ENCODE measurements at regions not wholly inside any gene's neighbourhood (a gene's known extent, or its start where the extent isn't known, plus 50 kb on each side); places are given as distances from the start of the nearest gene placed in this dataset.

DNA sequence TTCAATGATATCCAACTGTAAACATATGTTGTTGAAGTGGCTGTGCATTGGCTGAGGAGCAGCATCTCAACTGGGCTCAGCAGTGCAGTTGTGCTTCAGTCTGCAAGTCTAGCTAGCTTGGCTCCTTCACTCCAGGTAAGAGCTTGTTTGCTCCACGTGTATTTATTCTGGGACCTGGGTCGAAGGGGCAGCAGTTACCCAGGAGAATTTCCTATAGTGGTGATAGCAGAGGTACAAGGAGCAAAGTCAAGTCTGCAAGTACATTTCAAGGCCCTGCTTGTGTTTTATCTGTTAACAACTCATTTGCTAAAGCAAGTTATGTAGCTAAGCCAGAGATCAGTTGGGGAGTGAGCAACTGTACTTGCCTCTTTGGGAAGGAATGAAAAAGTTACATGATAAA is 286.2 kb upstream of the UMPS start:
- Histone ChIP-seq H3K27me3 (ENCODE audit: insufficient read depth, low read length) (no peaks in the 10 kb centered on the region), H3K4me1 (ENCODE audit: insufficient read depth, low read length) (peaks cover 18% of the 10 kb centered on the region; the same call in 1 of the 2 replicates), H3K4me3 (ENCODE audit: low read length) (no peak overlapping the region), H3K9ac (ENCODE audit: low read depth, low read length) (no peak overlapping the region), H3K9me3 (ENCODE audit: insufficient read depth, low read depth, low read length) (no peaks in the 10 kb centered on the region), H3K27ac (ENCODE audit: low read depth, low read length) (no peak overlapping the region), H3K36me3 (ENCODE audit: insufficient read depth, low read length) (no peaks in the 10 kb centered on the region)
- 90% methylated on average over 2 of the region's 2 CpGs for WGBS

DNA sequence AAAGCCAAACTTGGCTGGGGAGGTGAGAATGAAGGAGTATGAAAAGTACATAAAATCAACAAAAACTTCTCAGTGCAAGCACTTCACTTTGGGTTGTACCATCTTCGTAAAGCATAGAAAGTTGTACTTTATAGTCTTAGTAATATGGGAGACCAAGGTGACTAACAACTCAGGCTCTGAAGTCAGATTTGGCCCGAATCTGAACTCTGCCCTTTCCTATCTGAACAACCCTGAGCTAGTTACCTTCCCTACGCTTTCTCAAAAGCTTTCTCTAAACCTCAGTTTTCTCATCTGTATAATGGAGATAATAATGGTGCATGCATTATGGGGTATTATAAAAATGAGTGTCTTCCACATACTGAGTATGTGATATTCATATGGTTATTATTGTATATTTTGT is 285.4 kb upstream of the UMPS start:
- H3K4me3 ChIP-seq (ENCODE audit: low read length) = no peak overlapping the region
- H3K9ac ChIP-seq (ENCODE audit: low read depth, low read length) = no peak overlapping the region
- no peaks in the 10 kb centered on the region for H3K27me3 ChIP-seq (ENCODE audit: insufficient read depth, low read length)
- 100% methylated on average over 3 of the region's 3 CpGs for WGBS
- peaks cover 10% of the 10 kb centered on the region; the same call in 1 of the 2 replicates for H3K4me1 ChIP-seq (ENCODE audit: insufficient read depth, low read length)
- H3K27ac ChIP-seq (ENCODE audit: low read depth, low read length) = no peak overlapping the region
- H3K36me3 ChIP-seq (ENCODE audit: insufficient read depth, low read length) = no peaks in the 10 kb centered on the region
- H3K9me3 ChIP-seq (ENCODE audit: insufficient read depth, low read depth, low read length) = no peaks in the 10 kb centered on the region

DNA sequence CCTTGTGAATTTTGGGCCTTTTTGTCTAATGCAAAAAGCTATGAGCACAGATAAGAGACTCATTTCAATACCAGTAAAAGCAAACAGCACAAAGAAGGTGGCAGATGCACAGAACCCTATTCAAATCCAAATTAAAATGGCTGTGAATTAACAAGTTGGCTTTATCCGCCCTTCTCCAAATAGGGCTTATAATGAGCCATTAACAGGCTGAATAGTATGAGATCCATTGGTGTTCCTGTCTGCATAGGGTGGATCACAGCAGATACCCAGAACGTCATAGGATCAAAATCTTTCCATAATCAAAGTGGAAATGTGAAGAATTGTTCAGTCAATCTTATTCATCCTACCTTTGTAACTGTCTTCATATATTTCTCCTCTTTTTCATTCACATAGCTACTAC is 282.4 kb upstream of the UMPS start:
- H3K27me3 ChIP-seq (ENCODE audit: insufficient read depth, low read length) = no peaks in the 10 kb centered on the region
- no peak overlapping the region for H3K27ac ChIP-seq (ENCODE audit: low read depth, low read length)
- no peak overlapping the region for H3K4me3 ChIP-seq (ENCODE audit: low read length)
- H3K36me3 ChIP-seq (ENCODE audit: insufficient read depth, low read length) = no peaks in the 10 kb centered on the region
- WGBS = 85% methylated on average over 2 of the region's 2 CpGs
- H3K4me1 ChIP-seq (ENCODE audit: insufficient read depth, low read length) = no peaks in the 10 kb centered on the region
- H3K9me3 ChIP-seq (ENCODE audit: insufficient read depth, low read depth, low read length) = no peaks in the 10 kb centered on the region
- H3K9ac ChIP-seq (ENCODE audit: low read depth, low read length) = no peak overlapping the region

DNA sequence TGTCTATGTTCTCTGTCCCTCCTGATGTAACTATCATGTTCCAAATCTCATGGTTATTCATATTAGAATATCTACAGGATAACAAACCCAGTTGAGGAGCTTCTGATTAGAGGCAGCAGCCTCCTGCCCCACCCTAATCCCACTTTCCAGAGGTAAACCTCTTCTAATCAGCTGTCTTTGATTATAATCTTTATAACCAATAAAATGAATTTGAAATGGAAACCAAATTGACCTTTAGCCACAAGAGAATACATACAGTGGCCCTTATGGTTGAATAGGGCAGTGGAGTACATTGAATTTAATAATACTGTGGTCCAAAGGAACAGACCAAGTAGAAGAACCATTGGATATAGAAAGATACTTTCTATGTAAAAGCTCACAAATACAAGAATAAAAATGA is 281.3 kb upstream of the UMPS start:
- Histone ChIP-seq H3K9ac (ENCODE audit: low read depth, low read length) (no peak overlapping the region), H3K36me3 (ENCODE audit: insufficient read depth, low read length) (no peaks in the 10 kb centered on the region), H3K27me3 (ENCODE audit: insufficient read depth, low read length) (no peaks in the 10 kb centered on the region), H3K27ac (ENCODE audit: low read depth, low read length) (no peak overlapping the region), H3K9me3 (ENCODE audit: insufficient read depth, low read depth, low read length) (no peaks in the 10 kb centered on the region), H3K4me3 (ENCODE audit: low read length) (no peak overlapping the region), H3K4me1 (ENCODE audit: insufficient read depth, low read length) (no peaks in the 10 kb centered on the region)

DNA sequence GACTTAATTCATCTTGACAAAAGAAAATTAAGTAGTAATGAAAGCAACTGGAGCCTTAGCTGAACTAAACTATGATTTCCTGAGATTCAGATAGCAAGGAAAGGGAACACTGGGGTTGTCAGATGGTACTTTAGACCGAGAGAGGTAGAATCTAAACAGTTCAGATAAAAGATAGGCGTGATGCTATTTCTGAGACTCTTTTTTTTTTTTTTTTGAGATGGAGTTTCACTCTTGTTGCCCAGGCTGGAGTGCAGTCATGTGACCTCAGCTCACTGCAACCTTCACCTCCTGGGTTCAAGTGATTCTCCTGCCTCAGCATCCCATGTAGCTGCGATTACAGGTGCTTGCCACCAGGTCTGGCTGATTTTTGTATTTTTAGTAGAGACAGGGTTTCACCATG is 279.9 kb upstream of the UMPS start:
- no peaks in the 10 kb centered on the region for H3K36me3 ChIP-seq (ENCODE audit: insufficient read depth, low read length)
- no peaks in the 10 kb centered on the region for H3K9me3 ChIP-seq (ENCODE audit: insufficient read depth, low read depth, low read length)
- H3K27ac ChIP-seq (ENCODE audit: low read depth, low read length) = no peak overlapping the region
- 96% methylated on average over 3 of the region's 3 CpGs for WGBS
- H3K27me3 ChIP-seq (ENCODE audit: insufficient read depth, low read length) = no peaks in the 10 kb centered on the region
- H3K4me1 ChIP-seq (ENCODE audit: insufficient read depth, low read length) = no peaks in the 10 kb centered on the region
- no peak overlapping the region for H3K4me3 ChIP-seq (ENCODE audit: low read length)
- no peak overlapping the region for H3K9ac ChIP-seq (ENCODE audit: low read depth, low read length)

DNA sequence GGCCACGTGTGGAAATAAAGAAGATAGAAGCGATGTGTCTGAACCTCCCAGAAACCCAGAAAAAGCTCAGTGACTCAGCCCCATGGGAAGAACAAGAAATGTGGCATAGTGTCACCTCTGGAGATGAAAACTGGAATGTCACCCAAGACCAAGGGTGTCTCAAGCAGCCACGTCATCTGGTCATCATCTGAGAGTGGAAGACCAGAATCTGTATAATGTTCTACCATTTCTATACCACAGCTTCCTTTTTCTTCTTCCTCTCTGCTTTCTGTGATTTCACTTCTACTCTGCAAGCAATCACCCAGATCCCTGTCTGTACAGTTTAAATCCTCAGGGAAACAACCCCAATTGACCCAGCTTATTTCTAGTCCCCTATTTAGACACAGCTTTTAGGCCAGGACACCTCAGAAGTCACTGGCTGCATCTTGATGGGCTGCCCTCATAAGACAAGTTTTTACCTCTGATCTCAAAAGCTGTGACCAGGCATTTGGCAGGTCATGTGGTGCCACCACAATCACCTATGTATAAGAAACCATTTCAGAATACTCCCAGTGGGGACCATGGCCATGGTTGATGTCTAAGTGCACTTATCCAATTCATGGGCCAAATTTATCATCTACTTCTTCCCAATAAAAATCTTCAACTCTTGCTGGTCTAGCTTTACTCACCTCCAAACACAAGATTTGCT is 278.5 kb upstream of the UMPS start:
- no peak overlapping the region for H3K4me3 ChIP-seq (ENCODE audit: low read length)
- H3K36me3 ChIP-seq (ENCODE audit: insufficient read depth, low read length) = no peaks in the 10 kb centered on the region
- H3K27me3 ChIP-seq (ENCODE audit: insufficient read depth, low read length) = no peaks in the 10 kb centered on the region
- H3K27ac ChIP-seq (ENCODE audit: low read depth, low read length) = no peak overlapping the region
- WGBS = 88% methylated on average over 3 of the region's 3 CpGs
- no peaks in the 10 kb centered on the region for H3K9me3 ChIP-seq (ENCODE audit: insufficient read depth, low read depth, low read length)
- H3K9ac ChIP-seq (ENCODE audit: low read depth, low read length) = no peak overlapping the region
- H3K4me1 ChIP-seq (ENCODE audit: insufficient read depth, low read length) = no peaks in the 10 kb centered on the region

DNA sequence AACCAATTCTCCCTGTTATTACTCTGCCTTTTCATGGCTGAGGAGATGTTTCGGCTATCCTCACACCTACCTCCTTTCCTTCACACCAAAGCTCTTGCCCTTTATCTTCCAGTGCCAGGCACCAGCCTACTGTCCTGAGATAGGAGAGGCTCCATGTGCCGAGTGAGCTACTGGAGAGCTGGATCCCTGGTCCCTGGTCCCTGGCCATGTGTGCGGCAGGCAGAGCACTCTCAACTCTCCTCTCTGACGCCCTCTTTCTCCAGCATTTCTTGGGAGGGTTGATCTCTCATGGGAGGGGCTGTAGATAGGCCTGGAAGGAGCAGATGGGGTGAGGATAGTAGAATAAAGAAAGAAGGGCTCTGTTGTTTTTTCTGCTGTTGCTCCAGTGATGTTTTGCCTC is 277.1 kb upstream of the UMPS start:
- Histone ChIP-seq H3K27me3 (ENCODE audit: insufficient read depth, low read length) (no peaks in the 10 kb centered on the region), H3K27ac (ENCODE audit: low read depth, low read length) (no peak overlapping the region), H3K4me3 (ENCODE audit: low read length) (no peak overlapping the region), H3K9me3 (ENCODE audit: insufficient read depth, low read depth, low read length) (no peaks in the 10 kb centered on the region), H3K4me1 (ENCODE audit: insufficient read depth, low read length) (no peaks in the 10 kb centered on the region), H3K9ac (ENCODE audit: low read depth, low read length) (no peak overlapping the region), H3K36me3 (ENCODE audit: insufficient read depth, low read length) (no peaks in the 10 kb centered on the region)
- 88% methylated on average over 4 of the region's 4 CpGs for WGBS

DNA sequence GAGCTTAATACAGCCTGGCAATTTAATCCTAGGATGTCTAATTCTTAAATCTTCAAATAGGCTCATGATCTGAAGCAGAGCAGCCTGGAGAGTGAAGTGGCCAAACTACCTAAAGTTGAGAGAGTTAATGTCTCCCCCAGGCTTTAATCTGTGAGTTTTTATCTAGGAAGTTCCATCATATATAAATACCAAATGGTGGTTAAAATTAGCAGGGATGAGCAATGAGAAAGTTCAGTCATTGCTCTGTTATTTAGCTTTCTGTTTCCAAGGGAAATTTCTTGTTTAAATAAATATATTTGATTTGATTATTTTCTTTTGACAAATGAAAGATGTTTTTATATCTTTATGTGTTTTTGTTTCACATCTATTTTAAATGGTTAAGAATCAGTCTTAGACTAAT is 274.4 kb upstream of the UMPS start:
- H3K9ac ChIP-seq (ENCODE audit: low read depth, low read length) = no peak overlapping the region
- no peaks in the 10 kb centered on the region for H3K36me3 ChIP-seq (ENCODE audit: insufficient read depth, low read length)
- no peaks in the 10 kb centered on the region for H3K4me1 ChIP-seq (ENCODE audit: insufficient read depth, low read length)
- no peak overlapping the region for H3K27ac ChIP-seq (ENCODE audit: low read depth, low read length)
- H3K9me3 ChIP-seq (ENCODE audit: insufficient read depth, low read depth, low read length) = no peaks in the 10 kb centered on the region
- no peaks in the 10 kb centered on the region for H3K27me3 ChIP-seq (ENCODE audit: insufficient read depth, low read length)
- H3K4me3 ChIP-seq (ENCODE audit: low read length) = no peak overlapping the region

DNA sequence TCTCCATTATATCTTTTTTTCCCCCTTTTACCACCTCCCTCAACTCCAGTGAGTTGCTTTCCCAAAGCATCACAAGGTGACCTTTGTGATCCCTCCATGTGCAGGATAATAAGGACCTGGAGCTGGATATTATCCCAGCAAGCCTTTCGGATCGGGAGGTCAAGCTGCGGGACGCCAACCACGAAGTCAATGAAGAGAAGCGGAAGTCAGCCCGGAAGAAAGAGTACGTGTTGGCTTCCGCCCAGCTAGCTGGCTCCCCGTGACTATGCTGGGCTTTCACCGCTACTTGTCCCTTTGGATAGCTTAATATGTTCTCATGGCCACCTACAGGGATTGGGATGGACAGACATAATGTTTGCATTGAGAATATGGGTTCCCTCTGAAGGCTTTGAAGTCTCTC is 273.7 kb upstream of the UMPS start:
- Histone ChIP-seq H3K27ac (ENCODE audit: low read depth, low read length) (no peak overlapping the region), H3K9me3 (ENCODE audit: insufficient read depth, low read depth, low read length) (no peaks in the 10 kb centered on the region), H3K4me3 (ENCODE audit: low read length) (no peak overlapping the region), H3K4me1 (ENCODE audit: insufficient read depth, low read length) (no peaks in the 10 kb centered on the region), H3K27me3 (ENCODE audit: insufficient read depth, low read length) (no peaks in the 10 kb centered on the region), H3K9ac (ENCODE audit: low read depth, low read length) (no peak overlapping the region), H3K36me3 (ENCODE audit: insufficient read depth, low read length) (no peaks in the 10 kb centered on the region)
- 93% methylated on average over 11 of the region's 11 CpGs for WGBS

DNA sequence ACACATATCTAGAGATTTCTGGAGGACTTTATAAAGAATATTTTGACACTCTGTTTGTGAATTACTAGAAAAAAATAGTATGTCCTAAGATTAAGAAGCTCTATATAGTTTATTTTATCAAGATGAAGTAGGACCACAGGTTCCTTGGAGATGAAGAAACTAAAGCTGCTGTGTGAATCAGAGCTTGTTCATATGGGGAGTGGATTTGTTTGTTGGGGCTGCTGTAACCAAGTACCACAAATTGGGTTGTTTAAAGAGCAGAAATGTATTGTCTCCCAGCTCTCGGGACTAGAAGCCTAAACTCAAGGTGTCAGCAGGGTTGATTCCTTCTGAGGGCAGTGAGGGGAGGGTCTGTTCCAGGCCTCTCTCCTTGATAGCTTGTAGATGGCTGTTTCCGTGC is 270.6 kb upstream of the UMPS start:
- Histone ChIP-seq H3K4me1 (ENCODE audit: insufficient read depth, low read length) (no peaks in the 10 kb centered on the region), H3K4me3 (ENCODE audit: low read length) (no peak overlapping the region), H3K27me3 (ENCODE audit: insufficient read depth, low read length) (no peaks in the 10 kb centered on the region), H3K9ac (ENCODE audit: low read depth, low read length) (no peak overlapping the region), H3K36me3 (ENCODE audit: insufficient read depth, low read length) (no peaks in the 10 kb centered on the region), H3K9me3 (ENCODE audit: insufficient read depth, low read depth, low read length) (no peaks in the 10 kb centered on the region), H3K27ac (ENCODE audit: low read depth, low read length) (no peak overlapping the region)
- 100% methylated on average over 2 of the region's 2 CpGs for WGBS

DNA sequence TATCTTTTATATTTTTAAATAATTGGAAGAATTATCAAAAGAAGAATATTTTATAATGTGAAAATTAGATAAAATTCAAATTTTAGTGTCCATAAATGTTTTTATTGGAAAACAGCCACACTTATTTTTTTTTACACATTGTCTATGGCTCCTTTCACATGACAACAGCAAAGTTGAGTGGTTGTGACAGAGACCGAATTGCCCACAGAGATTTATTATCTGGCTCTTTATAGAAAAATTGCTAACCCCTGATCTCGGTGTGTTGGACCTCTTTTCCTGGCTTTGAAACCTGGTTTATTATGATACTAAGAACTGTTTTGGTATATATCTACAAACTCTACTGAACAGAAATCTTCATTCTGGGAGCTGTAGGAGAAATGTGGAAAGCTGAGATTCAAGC is 269.1 kb upstream of the UMPS start:
- no peak overlapping the region for H3K27ac ChIP-seq (ENCODE audit: low read depth, low read length)
- H3K4me1 ChIP-seq (ENCODE audit: insufficient read depth, low read length) = no peaks in the 10 kb centered on the region
- H3K9me3 ChIP-seq (ENCODE audit: insufficient read depth, low read depth, low read length) = no peaks in the 10 kb centered on the region
- no peak overlapping the region for H3K4me3 ChIP-seq (ENCODE audit: low read length)
- no peaks in the 10 kb centered on the region for H3K36me3 ChIP-seq (ENCODE audit: insufficient read depth, low read length)
- H3K9ac ChIP-seq (ENCODE audit: low read depth, low read length) = no peak overlapping the region
- WGBS = 100% methylated on average over 2 of the region's 2 CpGs
- no peaks in the 10 kb centered on the region for H3K27me3 ChIP-seq (ENCODE audit: insufficient read depth, low read length)
